Activated CD4-positive, alpha-beta T cell treated with anti-CD3 and anti-CD28 coated beads, Interleukin-2, amount 50 U/mL, for 16 hours (primary cell): ENCODE measurements at regions not wholly inside any gene's neighbourhood (a gene's known extent, or its start where the extent isn't known, plus 50 kb on each side); places are given as distances from the start of the nearest gene placed in this dataset.

ENCODE experiments used
- DNase-seq: peaks from one replicate; pipeline ENCODE4 v3.0.0-alpha.2; 2020

- no peak for DNase-seq
These were observed 1093.4 kb downstream of the ADGRL3 start for GRCh38 chr4:62293551-62293950.

GRCh38 chr4:62292911-62293310 is 1092.8 kb downstream of the ADGRL3 start:
- no peak for DNase-seq

- no peak for DNase-seq
These were observed 1088.8 kb downstream of the ADGRL3 start for GRCh38 chr4:62288808-62289541.

- no peak for DNase-seq
These were observed 1084.9 kb downstream of the ADGRL3 start for GRCh38 chr4:62285026-62285425.

- no peak for DNase-seq
These were observed 1079.6 kb downstream of the ADGRL3 start for GRCh38 chr4:62279689-62280088.

GRCh38 chr4:62275470-62275869 is 1075.3 kb downstream of the ADGRL3 start:
- no peak for DNase-seq

- DNase-seq, result no peak
These were observed 1074.7 kb downstream of the ADGRL3 start for GRCh38 chr4:62274782-62275181.

- no peak for DNase-seq
These were observed 1071.0 kb downstream of the ADGRL3 start for GRCh38 chr4:62271107-62271506.

GRCh38 chr4:62269918-62270317 is 1069.8 kb downstream of the ADGRL3 start:
- no peak for DNase-seq

GRCh38 chr4:62263454-62263853 is 1063.3 kb downstream of the ADGRL3 start:
- no peak for DNase-seq

GRCh38 chr4:62262676-62263075 is 1062.5 kb downstream of the ADGRL3 start:
- no peak for DNase-seq

- DNase-seq, result no peak
These were observed 1060.1 kb downstream of the ADGRL3 start for GRCh38 chr4:62260254-62260653.

- no peak for DNase-seq
These were observed 1056.4 kb downstream of the ADGRL3 start for GRCh38 chr4:62256479-62256878.

- no peak for DNase-seq
These were observed 1052.6 kb downstream of the ADGRL3 start for GRCh38 chr4:62252728-62253127.

GRCh38 chr4:62250100-62250499 is 1050.0 kb downstream of the ADGRL3 start:
- DNase-seq, result no peak

GRCh38 chr4:62243895-62244294 is 1043.8 kb downstream of the ADGRL3 start:
- no peak for DNase-seq

GRCh38 chr4:62235911-62236310 is 1035.8 kb downstream of the ADGRL3 start:
- no peak for DNase-seq

GRCh38 chr4:62232814-62233213 is 1032.7 kb downstream of the ADGRL3 start:
- DNase-seq, result no peak

- DNase-seq, result no peak
These were observed 1031.9 kb downstream of the ADGRL3 start for GRCh38 chr4:62231994-62232393.

GRCh38 chr4:62226082-62226481 is 1026.0 kb downstream of the ADGRL3 start:
- no peak for DNase-seq

GRCh38 chr4:62222121-62222520 is 1022.0 kb downstream of the ADGRL3 start:
- DNase-seq, result no peak

GRCh38 chr4:62210486-62210885 is 1010.4 kb downstream of the ADGRL3 start:
- no peak for DNase-seq

- DNase-seq, result no peak
These were observed 1009.8 kb downstream of the ADGRL3 start for GRCh38 chr4:62209757-62210485.

GRCh38 chr4:62208921-62209320 is 1008.8 kb downstream of the ADGRL3 start:
- DNase-seq, result no peak

GRCh38 chr4:62204136-62204535 is 1004.0 kb downstream of the ADGRL3 start:
- DNase-seq, result no peak
